IMR-90 (cell line): ENCODE measurements at regions not wholly inside any gene's neighbourhood (a gene's known extent, or its start where the extent isn't known, plus 50 kb on each side); places are given as distances from the start of the nearest gene placed in this dataset.

Experiments
- ATAC-seq: fragments of 200-7000 bp; cut with Tn5 transposase; 2 replicates; pipeline ENCODE4 v1.9.1; 2020; ENCODE audit warnings: low read depth, mild to moderate bottlenecking, moderate library complexity
- BruUV-seq: library from RNA; stranded (reverse); fragments of 400-500 nt; replicated peaks from 2 replicates; lab custom pipeline; 2021; lab: Mats Ljungman, UMichigan
- CTCF ChIA-PET: fragments of 300-600 bp; formaldehyde crosslinking; extraction: SDS; loops from one replicate; lab custom pipeline; 2021; ENCODE audit warnings: antibody characterized with exemption; lab: Yijun Ruan, JAX
- POLR2A ChIA-PET: fragments of 300-600 bp; sonication (Branson Sonifier 250); formaldehyde crosslinking; loops from one replicate; lab custom pipeline; 2022; ENCODE audit warnings: antibody characterized with exemption; ENCODE audit not compliant: unreplicated experiment; lab: Charles Lee
- DNase-seq: peaks from one replicate; pipeline ENCODE4 v3.0.0; 2013
- H2AFZ ChIP-seq: replicated peaks from 2 replicates; pipeline ENCODE3; 2013; ENCODE audit warnings: low read length, mild to moderate bottlenecking; ENCODE audit not compliant: poor library complexity
- H2AK5ac ChIP-seq: 2 replicates; pipeline ENCODE4 v1.6.1; 2013; ENCODE audit warnings: low read depth, low read length, inconsistent platforms
- H2AK9ac ChIP-seq: replicated peaks from 2 replicates; pipeline ENCODE3; 2013; ENCODE audit warnings: mild to moderate bottlenecking, low read depth, low read length, moderate library complexity; ENCODE audit not compliant: poor library complexity
- H2BK120ac ChIP-seq: 2 replicates; pipeline ENCODE4 v1.6.1; 2013; ENCODE audit warnings: low read depth, low read length, inconsistent platforms
- H2BK15ac ChIP-seq: 3 replicates; pipeline ENCODE4 v1.6.1; 2013; ENCODE audit warnings: low read depth, low read length, inconsistent platforms
- H2BK20ac ChIP-seq: 2 replicates; pipeline ENCODE4 v1.6.1; 2013; ENCODE audit warnings: low read depth, mild to moderate bottlenecking, inconsistent platforms, low read length, moderate library complexity
- H2BK5ac ChIP-seq: 2 replicates; pipeline ENCODE4 v1.6.1; 2013; ENCODE audit warnings: mild to moderate bottlenecking, low read depth, low read length, inconsistent platforms; ENCODE audit not compliant: poor library complexity, severe bottlenecking
- H3K14ac ChIP-seq: replicated peaks from 2 replicates; pipeline ENCODE4 v1.6.1; 2013; ENCODE audit warnings: low read depth, low read length, inconsistent platforms
- H3K18ac ChIP-seq: 2 replicates; pipeline ENCODE4 v1.6.1; 2013; ENCODE audit warnings: low read depth, low read length, control low read depth
- H3K23ac ChIP-seq: 2 replicates; pipeline ENCODE4 v1.6.1; 2013; ENCODE audit warnings: low read depth, low read length, inconsistent platforms
- H3K27ac ChIP-seq: 2 replicates; pipeline ENCODE4 v1.5.1; 2013; ENCODE audit warnings: mild to moderate bottlenecking, control low read depth, low read length; ENCODE audit not compliant: insufficient read depth
- H3K27me3 ChIP-seq: 2 replicates; pipeline ENCODE4 v1.6.1; 2013; ENCODE audit warnings: low read length; ENCODE audit not compliant: control insufficient read depth, insufficient read depth
- H3K36me3 ChIP-seq: 2 replicates; pipeline ENCODE4 v1.6.1; 2013; ENCODE audit warnings: low read length, mixed read lengths; ENCODE audit not compliant: control insufficient read depth, insufficient read depth
- H3K4ac ChIP-seq: 2 replicates; pipeline ENCODE4 v1.6.1; 2013; ENCODE audit warnings: low read depth, low read length, inconsistent platforms
- H3K4me1 ChIP-seq: 2 replicates; pipeline ENCODE4 v1.6.1; 2013; ENCODE audit warnings: low read length, mixed read lengths; ENCODE audit not compliant: control insufficient read depth, insufficient read depth
- H3K4me2 ChIP-seq: 2 replicates; pipeline ENCODE4 v1.6.1; 2013; ENCODE audit warnings: low read depth, mild to moderate bottlenecking, control low read depth, low read length, moderate library complexity
- H3K4me3 ChIP-seq: 2 replicates; pipeline ENCODE4 v1.5.1; 2013; ENCODE audit warnings: low read depth, mild to moderate bottlenecking, control low read depth, low read length, moderate library complexity; ENCODE audit not compliant: insufficient read depth
- H3K56ac ChIP-seq: 2 replicates; pipeline ENCODE4 v1.6.1; 2013; ENCODE audit warnings: low read length, inconsistent platforms; ENCODE audit not compliant: insufficient read depth; ENCODE audit errors: extremely low read depth
- H3K79me1 ChIP-seq, 2 experiments: 2 replicates each; pipeline ENCODE4 v1.6.1; 2013; ENCODE audit warnings: low read length in 2 of 2, inconsistent platforms in 1 of 2, low read depth in 1 of 2
- H3K9ac ChIP-seq: 2 replicates; pipeline ENCODE4 v1.6.1; 2013; ENCODE audit warnings: low read depth, low read length, control low read depth
- H3K9me1 ChIP-seq: 2 replicates; pipeline ENCODE4 v1.6.1; 2013; ENCODE audit warnings: low read length, inconsistent platforms; ENCODE audit not compliant: insufficient read depth
- H3K9me3 ChIP-seq: 2 replicates; pipeline ENCODE4 v1.6.1; 2013; ENCODE audit warnings: low read length; ENCODE audit not compliant: control insufficient read depth, insufficient read depth
- H4K20me1 ChIP-seq: 2 replicates; pipeline ENCODE4 v1.6.1; 2013; ENCODE audit warnings: low read length, inconsistent platforms; ENCODE audit not compliant: insufficient read depth
- H4K5ac ChIP-seq: 2 replicates; pipeline ENCODE4 v1.6.1; 2013; ENCODE audit warnings: mild to moderate bottlenecking, low read depth, low read length, control low read depth
- H4K8ac ChIP-seq, 2 experiments: 2 replicates each; pipeline ENCODE4 v1.6.1; 2013; ENCODE audit warnings: low read depth in 2 of 2, low read length in 2 of 2, control low read depth in 1 of 2, inconsistent platforms in 1 of 2
- H4K91ac ChIP-seq: 2 replicates; pipeline ENCODE4 v1.6.1; 2013; ENCODE audit warnings: low read depth, low read length, inconsistent platforms; ENCODE audit not compliant: insufficient read depth
- BHLHE40 ChIP-seq: fragments of 150-350 bp; IDR thresholded peaks from 2 replicates; pipeline ENCODE4 v1.6.1; 2016; ENCODE audit warnings: mild to moderate bottlenecking, low read depth, low read length
- CEBPB ChIP-seq: IDR thresholded peaks from 2 replicates; pipeline ENCODE4 v1.6.1; 2012; ENCODE audit warnings: low read depth, low read length, improper control_type of control experiment
- CHD1 ChIP-seq: IDR thresholded peaks from 2 replicates; pipeline ENCODE4 v1.6.1; 2012; ENCODE audit warnings: low read depth, low read length, improper control_type of control experiment
- CTCF ChIP-seq: conservative IDR thresholded peaks from 2 replicates; pipeline ENCODE4 v1.5.1; 2012; ENCODE audit warnings: mild to moderate bottlenecking, low read depth, low read length, improper control_type of control experiment
- ELK1 ChIP-seq: fragments of 150-350 bp; IDR thresholded peaks from 2 replicates; pipeline ENCODE4 v1.6.1; 2016; ENCODE audit warnings: low read depth, mild to moderate bottlenecking, low read length, moderate library complexity, borderline replicate concordance
- FOS ChIP-seq: fragments of 150-350 bp; IDR thresholded peaks from 2 replicates; pipeline ENCODE4 v1.6.1; 2016; ENCODE audit warnings: low read depth, low read length
- MAFK ChIP-seq: IDR thresholded peaks from 2 replicates; pipeline ENCODE4 v1.6.1; 2012; ENCODE audit warnings: low read depth, low read length, improper control_type of control experiment
- MAZ ChIP-seq: IDR thresholded peaks from 2 replicates; pipeline ENCODE4 v1.6.1; 2012; ENCODE audit warnings: low read depth, mild to moderate bottlenecking, low read length, improper control_type of control experiment, moderate library complexity, borderline replicate concordance
- MXI1 ChIP-seq: IDR thresholded peaks from 2 replicates; pipeline ENCODE4 v1.6.1; 2012; ENCODE audit warnings: low read depth, mild to moderate bottlenecking, low read length, moderate library complexity, borderline replicate concordance
- NFE2L2 ChIP-seq: fragments of 150-350 bp; IDR thresholded peaks from 2 replicates; pipeline ENCODE4 v1.6.1; 2016; ENCODE audit warnings: low read depth, mild to moderate bottlenecking, low read length
- POLR2A ChIP-seq: IDR thresholded peaks from 2 replicates; pipeline ENCODE4 v1.6.1; 2012; ENCODE audit warnings: mild to moderate bottlenecking, low read depth, low read length
- RAD21 ChIP-seq: IDR thresholded peaks from 2 replicates; pipeline ENCODE4 v1.6.1; 2012; ENCODE audit warnings: low read length, improper control_type of control experiment
- RCOR1 ChIP-seq: IDR thresholded peaks from 2 replicates; pipeline ENCODE4 v1.6.1; 2012; ENCODE audit warnings: mild to moderate bottlenecking, low read length, improper control_type of control experiment; ENCODE audit not compliant: insufficient replicate concordance
- RFX5 ChIP-seq: IDR thresholded peaks from 2 replicates; pipeline ENCODE4 v1.8.0; 2012; ENCODE audit warnings: low read depth, mild to moderate bottlenecking, low read length, moderate library complexity
- SMC3 ChIP-seq: fragments of 150-350 bp; IDR thresholded peaks from 2 replicates; pipeline ENCODE4 v1.6.1; 2016; ENCODE audit warnings: low read depth, mild to moderate bottlenecking, antibody characterized with exemption, low read length, moderate library complexity
- WGBS, 2 experiments: methylation state at CpG; one replicate each; pipeline versions ENCODE4 v1.1.5 to v1.1.7; 2013; ENCODE audit warnings: missing lambda C conversion rate in 2 of 2; ENCODE audit not compliant: insufficient read length in 1 of 2; ENCODE audit errors: extremely low coverage in 2 of 2; 5-methylcytosine and 5-hydroxymethylcytosine counted together
- dilution Hi-C: fragments of 300-500 bp; cut with HindIII; formaldehyde crosslinking; loops from one replicate; pipeline ENCODE4 v1.14.3; 2018; ENCODE audit warnings: low sequenced_read_pairs; ENCODE audit not compliant: unreplicated experiment
- in situ Hi-C: fragments of 300-500 bp; cut with MboI; formaldehyde crosslinking; loops from 3 replicates; pipeline ENCODE4 v1.14.3; 2019; ENCODE audit warnings: low sequenced_read_pairs, inconsistent platforms, mixed read lengths
- intact Hi-C: fragments of 100-400 bp; cut with micrococcal nuclease; formaldehyde crosslinking; loops from 2 replicates; pipeline ENCODE4 v1.10.0; 2022
- TF ChIP-seq, protein P1 (sequence below): fragments of 150-350 bp; IDR thresholded peaks from 2 replicates; pipeline ENCODE4 v1.6.1; 2017; ENCODE audit warnings: mild to moderate bottlenecking, antibody characterized with exemption, low read length, low read depth

DNA sequence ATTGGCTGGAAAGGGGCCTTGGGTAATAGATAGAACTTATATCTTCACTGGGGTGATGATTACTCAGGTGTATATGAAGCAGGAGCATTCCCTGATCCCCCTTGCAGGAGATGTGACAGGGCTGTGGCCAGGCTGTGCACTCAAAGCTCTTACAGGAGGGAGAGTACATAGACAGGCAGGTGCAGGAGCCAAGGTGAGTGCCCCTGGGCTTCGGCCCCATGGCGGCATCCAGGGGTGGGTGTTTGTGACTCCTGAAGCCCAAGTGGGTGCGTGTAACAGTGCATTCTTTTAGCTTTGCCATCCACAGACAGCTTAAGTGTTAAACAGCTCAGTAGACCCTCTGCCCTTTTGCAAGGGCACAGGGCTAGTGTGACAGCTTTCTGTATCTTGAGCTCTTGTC is 236.6 kb upstream of the GPR149 start:
- no peak overlapping the region for H2AFZ ChIP-seq
- no peak overlapping the region for H3K14ac ChIP-seq
- no peak for ATAC-seq
- H3K79me1 ChIP-seq: no peaks in the 10 kb centered on the region
- no peak overlapping the region for H2BK5ac ChIP-seq
- H2AK9ac ChIP-seq: no peak overlapping the region
- no TSS peak for BruUV-seq
- H3K36me3 ChIP-seq: no peaks in the 10 kb centered on the region
- no peak overlapping the region for H2BK20ac ChIP-seq
- TF ChIP-seq CHD1 (no peak), NFE2L2 (no peak), SMC3 (no peak), MAZ (no peak), RFX5 (no peak), MAFK (no peak), CTCF (no peak), MXI1 (no peak), ELK1 (no peak), FOS (no peak), BHLHE40 (no peak), CEBPB (no peak), RCOR1 (no peak), POLR2A (no peak), RAD21 (no peak)
- TF ChIP-seq, protein P1, sequence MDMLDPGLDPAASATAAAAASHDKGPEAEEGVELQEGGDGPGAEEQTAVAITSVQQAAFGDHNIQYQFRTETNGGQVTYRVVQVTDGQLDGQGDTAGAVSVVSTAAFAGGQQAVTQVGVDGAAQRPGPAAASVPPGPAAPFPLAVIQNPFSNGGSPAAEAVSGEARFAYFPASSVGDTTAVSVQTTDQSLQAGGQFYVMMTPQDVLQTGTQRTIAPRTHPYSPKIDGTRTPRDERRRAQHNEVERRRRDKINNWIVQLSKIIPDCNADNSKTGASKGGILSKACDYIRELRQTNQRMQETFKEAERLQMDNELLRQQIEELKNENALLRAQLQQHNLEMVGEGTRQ: no peak
- H3K4me2 ChIP-seq: no peak overlapping the region
- no peak overlapping the region for H4K8ac ChIP-seq
- H3K18ac ChIP-seq: no peak overlapping the region
- no peak overlapping the region for H4K91ac ChIP-seq
- dilution Hi-C loops: no loop called here
- no peak overlapping the region for H3K9ac ChIP-seq
- in situ Hi-C loops: no loop called here
- ChIA-PET POLR2A (no interaction called here), CTCF (no interaction called here)
- H2AK5ac ChIP-seq: no peak overlapping the region
- no peaks in the 10 kb centered on the region for H3K9me3 ChIP-seq
- no peak overlapping the region for H2BK15ac ChIP-seq
- no peak overlapping the region for H3K27ac ChIP-seq
- no peak overlapping the region for H3K4ac ChIP-seq
- no peaks in the 10 kb centered on the region for H4K20me1 ChIP-seq
- H3K27me3 ChIP-seq: no peaks in the 10 kb centered on the region
- H2BK120ac ChIP-seq: no peak overlapping the region
- intact Hi-C loops: no loop called here
- DNase-seq: no peak
- no peaks in the 10 kb centered on the region for H3K4me1 ChIP-seq
- no CpG with 5 or more reads among the region's 3 CpGs for whole genome bisulfite sequencing, 2 experiments
- no peak overlapping the region for H3K56ac ChIP-seq
- no peak overlapping the region for H3K4me3 ChIP-seq
- no peaks in the 10 kb centered on the region for H3K9me1 ChIP-seq
- H4K5ac ChIP-seq: no peak overlapping the region
- no peak overlapping the region for H3K23ac ChIP-seq
